ENCODE measurements at regions not wholly inside any gene's neighbourhood (a gene's known extent, or its start where the extent isn't known, plus 50 kb on each side); places are given as distances from the start of the nearest gene placed in this dataset.

GRCh38 chr9:75642522-75642921 lies 248.0 kb upstream of the PCSK5 start:
- no peak for TF ChIP-seq EP300 (IDR thresholded peaks at IDR 0.05)
- no peak for TF ChIP-seq CEBPB (IDR thresholded peaks at IDR 0.05)
- TF ChIP-seq CTCF (IDR thresholded peaks at IDR 0.05) = no peak
- TF ChIP-seq KDM5A (IDR thresholded peaks at IDR 0.05) = no peak
- no peak for TF ChIP-seq ESRRA (IDR thresholded peaks at IDR 0.05; ENCODE audit: borderline replicate concordance, low read length)
- no peak for TF ChIP-seq ELK1 (IDR thresholded peaks at IDR 0.05; ENCODE audit: low read depth, low read length)
- no peak for TF ChIP-seq HDAC2 (IDR thresholded peaks at IDR 0.05)
- no peak for TF ChIP-seq MAX (IDR thresholded peaks at IDR 0.05)
